Cardiac muscle cell (in vitro differentiated cells and primary cell): ENCODE measurements at regions not wholly inside any gene's neighbourhood (a gene's known extent, or its start where the extent isn't known, plus 50 kb on each side); places are given as distances from the start of the nearest gene placed in this dataset.
"Not testable (repeated sequence)": the region's sequence is repeated elsewhere in the genome, so short reads cannot be mapped to it uniquely, and the experiment has no call there.

Experiments used
- DNase-seq, 2 donors: peaks; one replicate each; pipeline versions ENCODE4 v3.0.0 to v3.0.0-alpha.2; 2010 to 2017; ENCODE audit warnings: low read depth in 1 of 2, low spot score in 1 of 2
- H3K27ac ChIP-seq: fragments of 200-600 bp; sonication (generic); 2 replicates; pipeline ENCODE4 v1.5.1; 2016
- H3K27me3 ChIP-seq: fragments of 200-600 bp; sonication (generic); 2 replicates; pipeline ENCODE4 v1.6.0; 2016; ENCODE audit warnings: control low read depth
- H3K36me3 ChIP-seq: fragments of 200-600 bp; sonication (generic); 2 replicates; pipeline ENCODE4 v1.5.1; 2016; ENCODE audit warnings: control low read depth
- H3K4me1 ChIP-seq: fragments of 200-600 bp; sonication (generic); 2 replicates; pipeline ENCODE4 v1.8.1; 2017; ENCODE audit warnings: low read depth, mild to moderate bottlenecking, mixed run types
- H3K4me3 ChIP-seq: fragments of 200-600 bp; sonication (generic); 2 replicates; pipeline ENCODE4 v1.5.1; 2016; ENCODE audit warnings: mild to moderate bottlenecking
- H3K9me3 ChIP-seq: fragments of 200-600 bp; sonication (generic); 2 replicates; pipeline ENCODE4 v1.5.1; 2017; ENCODE audit warnings: low read depth, mild to moderate bottlenecking, control low read depth
- CTCF ChIP-seq: IDR thresholded peaks from 2 replicates; pipeline ENCODE4 v1.5.1; 2012; ENCODE audit warnings: low read depth, mild to moderate bottlenecking, low read length

GRCh38 chr4:3945511-3946290 is 179.5 kb downstream of the ADRA2C start:
- no peak overlapping the region for H3K27ac ChIP-seq
- TF ChIP-seq CTCF, result no peak

GRCh38 chr4:3946553-3946952 is 180.4 kb downstream of the ADRA2C start:
- not testable (repeated sequence) for H3K27ac ChIP-seq, H3K36me3 ChIP-seq, H3K27me3 ChIP-seq, H3K4me3 ChIP-seq, DNase-seq, H3K4me1 ChIP-seq, H3K9me3 ChIP-seq

More at GRCh38 chr4:3945511-3946290, 179.5 kb downstream of the ADRA2C start:
- Histone ChIP-seq H3K4me1 (no peaks in the 10 kb centered on the region), H3K9me3 (no peaks in the 10 kb centered on the region), H3K36me3 (no peaks in the 10 kb centered on the region), H3K27me3 (no peaks in the 10 kb centered on the region), H3K4me3 (no peak overlapping the region)
- no peak for DNase-seq

GRCh38 chr4:3947761-3948160 is 181.6 kb downstream of the ADRA2C start:
- H3K27ac ChIP-seq, H3K4me3 ChIP-seq, H3K9me3 ChIP-seq, H3K36me3 ChIP-seq, DNase-seq, H3K4me1 ChIP-seq, H3K27me3 ChIP-seq: not testable (repeated sequence)

GRCh38 chr4:3948210-3948609 is 182.0 kb downstream of the ADRA2C start:
- H3K4me3 ChIP-seq, H3K27ac ChIP-seq, H3K4me1 ChIP-seq, H3K9me3 ChIP-seq, H3K36me3 ChIP-seq, DNase-seq, H3K27me3 ChIP-seq: not testable (repeated sequence)

- peak; percentile 48 for TF ChIP-seq CTCF
- H3K4me3 ChIP-seq, H3K27ac ChIP-seq, H3K4me1 ChIP-seq, H3K9me3 ChIP-seq, H3K27me3 ChIP-seq, H3K36me3 ChIP-seq: not testable (repeated sequence)
- peak; percentile 58 to 66 for DNase-seq
Measured at GRCh38 chr4:3949916-3950315, 183.7 kb downstream of the ADRA2C start.

- H3K36me3 ChIP-seq, DNase-seq, H3K9me3 ChIP-seq, H3K4me3 ChIP-seq, H3K27me3 ChIP-seq, H3K4me1 ChIP-seq, H3K27ac ChIP-seq: not testable (repeated sequence)
Measured at GRCh38 chr4:3952443-3953139, 186.4 kb downstream of the ADRA2C start.

- not testable (repeated sequence) for H3K36me3 ChIP-seq, H3K27me3 ChIP-seq, H3K9me3 ChIP-seq, H3K27ac ChIP-seq, DNase-seq, H3K4me1 ChIP-seq, H3K4me3 ChIP-seq
Measured at GRCh38 chr4:3953140-3953489, 186.9 kb downstream of the ADRA2C start.

GRCh38 chr4:3954540-3955320 is 188.5 kb downstream of the ADRA2C start:
- peak overlapping the region; percentile 46 for H3K27ac ChIP-seq
- H3K27me3 ChIP-seq, H3K4me1 ChIP-seq, H3K36me3 ChIP-seq, H3K9me3 ChIP-seq: not testable (repeated sequence)
- DNase-seq, result peak; percentile 24 to 94
- H3K4me3 ChIP-seq, result peak overlapping the region; percentile 64

GRCh38 chr4:3955321-3956164 is 189.4 kb downstream of the ADRA2C start:
- DNase-seq, result peak; percentile 100
- not testable (repeated sequence) for H3K36me3 ChIP-seq, H3K27me3 ChIP-seq, H3K9me3 ChIP-seq, H3K4me1 ChIP-seq
- peak overlapping the region; percentile 57 for H3K27ac ChIP-seq
- H3K4me3 ChIP-seq, result peak overlapping the region; percentile 64

GRCh38 chr4:3956165-3956867 is 190.1 kb downstream of the ADRA2C start:
- H3K9me3 ChIP-seq, H3K4me1 ChIP-seq, H3K36me3 ChIP-seq, DNase-seq, H3K27me3 ChIP-seq: not testable (repeated sequence)
- peak overlapping the region; percentile 57 for H3K27ac ChIP-seq
- peak overlapping the region; percentile 64 for H3K4me3 ChIP-seq
